Activated T-helper 17 cell treated with anti-CD3 and anti-CD28 coated beads, Interleukin-2, amount 50 U/mL, for 72 hours (primary cell): ENCODE measurements at regions not wholly inside any gene's neighbourhood (a gene's known extent, or its start where the extent isn't known, plus 50 kb on each side); places are given as distances from the start of the nearest gene placed in this dataset.
A peak's percentile ranks its signal among the peaks of the same experiment; 100 is the strongest.
"Not testable (repeated sequence)": the region's sequence is repeated elsewhere in the genome, so short reads cannot be mapped to it uniquely, and the experiment has no call there.

Experiments
- ATAC-seq: fragments of 150-1000 bp; cut with Tn5 transposase; replicated peaks from 2 replicates; pipeline ENCODE4 v1.10.0; 2021; ENCODE audit warnings: mild to moderate bottlenecking, moderate library complexity
- H3K27ac Mint-ChIP-seq: one replicate; pipeline ENCODE4 v1.8.0; 2022; ENCODE audit warnings: mixed read lengths
- H3K27me3 Mint-ChIP-seq: one replicate; pipeline ENCODE4 v1.8.0; 2022; ENCODE audit warnings: mixed read lengths
- H3K36me3 Mint-ChIP-seq: one replicate; pipeline ENCODE4 v1.8.0; 2022; ENCODE audit warnings: low read depth, mild to moderate bottlenecking, mixed read lengths
- H3K4me1 Mint-ChIP-seq: one replicate; pipeline ENCODE4 v1.8.0; 2022; ENCODE audit warnings: mixed read lengths
- H3K4me3 Mint-ChIP-seq: one replicate; pipeline ENCODE4 v1.8.0; 2022; ENCODE audit warnings: mild to moderate bottlenecking, mixed read lengths
- H3K9me3 Mint-ChIP-seq: one replicate; pipeline ENCODE4 v1.8.0; 2022; ENCODE audit warnings: mixed read lengths

- not testable (repeated sequence) for H3K4me1 Mint-ChIP-seq, ATAC-seq, H3K36me3 Mint-ChIP-seq, H3K27me3 Mint-ChIP-seq, H3K9me3 Mint-ChIP-seq, H3K4me3 Mint-ChIP-seq, H3K27ac Mint-ChIP-seq
These were observed 104.6 kb upstream of the ZNF658 start for GRCh38 chr9:66795723-66796503.

DNA sequence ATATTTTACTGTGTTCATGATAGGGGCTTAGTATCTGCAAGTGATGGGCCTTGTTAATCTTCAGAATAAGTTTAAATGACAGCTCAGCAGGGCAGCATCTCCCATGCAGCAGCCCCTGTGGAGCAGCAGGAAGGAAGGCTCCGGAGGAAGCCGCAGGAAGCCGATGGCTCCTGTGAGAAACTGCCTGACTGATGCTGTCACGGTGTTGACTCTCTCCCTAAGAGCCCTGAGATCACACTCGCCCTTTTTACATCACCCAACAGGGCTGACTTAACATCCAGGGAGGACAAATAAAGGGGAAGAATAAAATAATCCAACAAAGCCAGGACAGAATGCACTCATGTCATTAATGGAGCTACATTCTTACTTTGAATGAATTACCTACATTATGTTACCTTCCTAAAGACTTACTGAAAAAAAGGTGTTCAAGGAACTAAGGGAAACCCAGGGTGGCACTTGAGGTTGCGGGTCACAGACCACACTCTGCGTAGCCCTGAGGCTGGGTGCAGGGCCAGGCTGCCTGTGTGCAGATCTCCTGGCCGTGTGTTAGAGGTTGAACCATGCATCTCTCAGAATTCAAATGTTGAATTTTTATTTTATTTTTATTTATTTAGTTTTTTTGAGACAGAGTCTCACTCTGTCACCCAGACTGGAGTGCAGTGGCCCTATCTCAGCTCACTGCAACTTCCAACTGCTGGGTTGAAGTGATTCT, 102.5 kb upstream of the ZNF658 start:
- ATAC-seq, result peak; percentile 21
- not testable (repeated sequence) for H3K36me3 Mint-ChIP-seq, H3K27ac Mint-ChIP-seq, H3K4me1 Mint-ChIP-seq, H3K27me3 Mint-ChIP-seq, H3K9me3 Mint-ChIP-seq, H3K4me3 Mint-ChIP-seq

DNA sequence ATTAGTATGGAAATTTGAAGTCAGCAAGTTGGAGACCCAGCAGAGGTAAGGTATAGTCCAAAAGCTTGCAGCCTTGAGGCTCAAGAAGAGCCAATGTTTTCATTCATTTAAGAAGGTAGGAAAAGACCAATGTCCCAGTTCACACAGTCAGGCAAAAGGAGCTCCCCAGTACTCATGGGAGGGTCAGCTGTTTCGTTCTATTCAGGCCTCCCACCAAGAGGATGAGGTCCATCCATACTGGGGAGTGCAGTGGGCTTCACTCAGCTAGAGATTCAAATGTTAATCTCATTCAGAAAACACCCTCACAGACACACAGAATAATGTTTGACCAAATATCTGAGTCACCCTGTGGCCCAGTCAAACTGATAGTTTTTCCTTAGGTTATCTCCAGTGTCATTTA, 96.9 kb upstream of the ZNF658 start:
- H3K4me3 Mint-ChIP-seq, ATAC-seq, H3K27me3 Mint-ChIP-seq, H3K4me1 Mint-ChIP-seq, H3K9me3 Mint-ChIP-seq, H3K27ac Mint-ChIP-seq, H3K36me3 Mint-ChIP-seq: not testable (repeated sequence)

DNA sequence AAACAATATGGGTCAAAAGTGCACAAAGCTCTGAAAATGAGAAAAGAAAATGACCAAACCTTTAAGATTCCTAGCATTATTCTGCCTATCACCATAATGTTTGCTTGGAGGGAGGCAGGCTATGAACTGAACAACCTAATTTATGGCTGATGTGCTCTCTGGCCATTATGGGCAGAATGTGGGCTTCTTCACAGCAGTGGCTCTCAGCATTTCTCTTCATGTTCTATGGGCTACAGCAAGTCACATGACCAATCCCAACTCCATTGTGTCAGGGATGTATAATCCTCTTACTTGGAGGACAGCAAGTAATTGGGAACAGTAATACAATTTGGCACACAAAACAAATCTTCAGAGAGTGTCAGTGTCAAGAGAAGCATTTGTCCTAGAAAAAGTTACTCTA, 90.3 kb upstream of the ZNF658 start:
- H3K4me1 Mint-ChIP-seq, H3K27me3 Mint-ChIP-seq: not testable (repeated sequence)

DNA sequence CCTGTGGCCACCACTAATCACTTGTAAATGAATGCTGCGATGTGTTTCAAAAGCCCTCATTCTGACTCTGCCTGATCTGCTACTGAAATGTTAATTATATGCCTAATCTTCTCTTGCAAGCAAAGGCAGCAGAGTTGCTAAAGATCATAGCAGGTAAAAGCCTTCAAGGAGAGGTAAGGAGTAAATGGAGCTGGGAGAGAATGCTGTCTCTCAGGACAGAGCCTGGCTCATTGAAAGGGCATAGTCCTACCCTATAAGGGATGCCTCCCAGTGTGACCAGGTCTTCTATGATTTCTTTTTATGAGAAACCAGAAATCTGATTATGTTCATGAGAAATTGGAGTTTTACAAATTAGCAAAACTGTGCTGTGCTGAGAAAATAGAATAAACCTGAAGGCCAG, 88.2 kb upstream of the ZNF658 start:
- not testable (repeated sequence) for H3K27me3 Mint-ChIP-seq, H3K36me3 Mint-ChIP-seq, H3K4me3 Mint-ChIP-seq, H3K27ac Mint-ChIP-seq, ATAC-seq, H3K4me1 Mint-ChIP-seq, H3K9me3 Mint-ChIP-seq

More for the DNA sequence above, 90.3 kb upstream of the ZNF658 start:
- H3K36me3 Mint-ChIP-seq, H3K27ac Mint-ChIP-seq, ATAC-seq, H3K9me3 Mint-ChIP-seq, H3K4me3 Mint-ChIP-seq: not testable (repeated sequence)

- not testable (repeated sequence) for H3K36me3 Mint-ChIP-seq, H3K27me3 Mint-ChIP-seq, H3K4me1 Mint-ChIP-seq, H3K4me3 Mint-ChIP-seq, ATAC-seq, H3K27ac Mint-ChIP-seq, H3K9me3 Mint-ChIP-seq
These were observed 87.6 kb upstream of the ZNF658 start for GRCh38 chr9:66812967-66813366.

GRCh38 chr9:66814038-66814437, 86.5 kb upstream of the ZNF658 start:
- not testable (repeated sequence) for H3K27me3 Mint-ChIP-seq, H3K4me1 Mint-ChIP-seq, H3K27ac Mint-ChIP-seq, H3K9me3 Mint-ChIP-seq, H3K36me3 Mint-ChIP-seq, H3K4me3 Mint-ChIP-seq, ATAC-seq

DNA sequence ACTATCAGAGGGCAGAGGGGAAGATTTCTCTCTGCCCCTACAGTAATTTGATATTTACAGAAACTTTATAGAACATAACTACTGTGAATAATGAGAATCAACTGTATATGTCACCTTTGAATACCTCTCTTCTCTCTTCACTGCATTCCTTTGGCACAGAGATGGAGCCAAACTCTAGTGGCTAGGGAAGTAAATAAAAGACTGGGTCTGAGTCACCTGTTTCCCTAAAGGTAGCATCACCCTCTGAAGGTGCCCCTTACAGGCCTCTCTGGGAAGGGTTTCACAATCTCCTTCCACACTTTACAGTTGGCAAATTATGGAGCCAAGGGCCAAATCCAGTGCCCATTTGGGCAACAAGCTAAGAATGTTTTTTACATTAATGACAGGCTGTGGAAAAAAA, 81.0 kb upstream of the ZNF658 start:
- not testable (repeated sequence) for H3K4me3 Mint-ChIP-seq, H3K4me1 Mint-ChIP-seq, H3K27me3 Mint-ChIP-seq, H3K27ac Mint-ChIP-seq, H3K36me3 Mint-ChIP-seq, ATAC-seq, H3K9me3 Mint-ChIP-seq

DNA sequence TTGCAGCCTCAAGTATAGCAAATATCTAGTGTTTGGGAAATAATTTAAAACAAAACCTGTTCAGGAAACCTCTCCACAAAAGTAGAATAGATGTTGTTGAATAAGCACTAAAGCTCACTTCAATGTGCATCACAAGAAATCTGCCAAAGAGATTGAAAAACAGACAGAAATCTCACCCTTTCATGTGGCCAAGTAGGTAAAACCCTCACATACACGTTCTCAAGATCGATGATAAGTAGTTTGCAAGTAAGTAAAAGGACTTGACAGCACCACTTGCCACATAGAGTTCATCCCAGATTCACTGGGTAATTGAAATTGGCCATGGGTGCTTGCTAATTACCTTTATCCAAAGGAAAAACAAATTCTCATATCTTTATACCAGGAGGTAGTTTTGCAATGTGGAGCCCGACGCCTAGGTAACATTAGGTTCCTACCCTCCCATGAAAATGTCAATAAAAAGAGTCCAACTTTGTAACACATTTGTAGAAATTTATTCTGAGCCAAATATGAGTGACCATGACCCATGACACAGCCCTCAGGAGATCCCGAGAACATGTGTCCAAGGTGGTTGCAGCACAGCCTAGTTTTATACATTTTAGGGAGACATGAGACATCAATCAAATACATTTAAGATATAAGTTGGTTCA, 80.4 kb upstream of the ZNF658 start:
- H3K9me3 Mint-ChIP-seq, H3K4me1 Mint-ChIP-seq, H3K36me3 Mint-ChIP-seq, H3K4me3 Mint-ChIP-seq, ATAC-seq, H3K27me3 Mint-ChIP-seq, H3K27ac Mint-ChIP-seq: not testable (repeated sequence)

DNA sequence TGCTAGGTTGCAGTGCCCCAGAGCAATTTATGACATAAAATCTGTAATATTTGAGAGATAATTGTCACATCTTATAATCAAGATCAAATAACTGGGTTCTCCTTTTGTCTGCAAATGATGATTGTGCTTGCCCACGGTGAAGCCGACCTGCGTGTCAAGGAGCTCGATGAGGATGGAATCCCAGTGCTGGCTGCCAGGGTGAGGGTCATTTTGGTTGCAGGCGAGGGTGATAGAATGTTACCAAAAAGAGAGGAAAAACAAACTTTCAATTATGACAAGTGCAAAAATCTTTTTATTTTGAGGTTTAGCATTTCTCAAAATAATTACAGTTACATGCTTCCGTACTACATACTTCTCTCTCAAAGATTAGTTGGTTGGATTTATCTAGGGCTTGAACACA, 76.4 kb upstream of the ZNF658 start:
- H3K36me3 Mint-ChIP-seq, H3K27me3 Mint-ChIP-seq, ATAC-seq, H3K27ac Mint-ChIP-seq, H3K4me1 Mint-ChIP-seq, H3K4me3 Mint-ChIP-seq, H3K9me3 Mint-ChIP-seq: not testable (repeated sequence)

DNA sequence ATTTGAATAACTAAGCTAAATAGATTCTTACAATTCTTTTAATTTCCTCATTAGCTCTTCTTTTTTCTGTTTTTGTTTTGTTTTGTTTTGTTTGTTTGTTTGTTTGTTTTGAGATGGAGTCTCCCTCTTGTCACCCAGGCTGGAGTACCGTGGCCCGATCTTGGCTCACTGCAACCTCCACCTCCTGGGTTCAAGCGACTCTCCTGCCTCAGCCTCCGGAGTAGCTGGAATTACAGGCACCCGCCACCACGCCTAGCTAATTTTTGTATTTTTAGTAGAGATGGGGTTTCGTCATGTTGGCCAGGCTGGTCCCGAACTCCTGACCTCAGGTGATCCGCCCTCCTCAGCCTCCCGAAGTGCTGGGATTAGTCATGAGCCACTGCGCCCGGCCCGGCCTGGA, 70.7 kb upstream of the ZNF658 start:
- H3K4me1 Mint-ChIP-seq, H3K9me3 Mint-ChIP-seq, ATAC-seq, H3K36me3 Mint-ChIP-seq, H3K4me3 Mint-ChIP-seq, H3K27me3 Mint-ChIP-seq, H3K27ac Mint-ChIP-seq: not testable (repeated sequence)

GRCh38 chr9:66830777-66831497, 69.6 kb upstream of the ZNF658 start:
- not testable (repeated sequence) for H3K9me3 Mint-ChIP-seq, ATAC-seq, H3K4me3 Mint-ChIP-seq, H3K4me1 Mint-ChIP-seq, H3K36me3 Mint-ChIP-seq, H3K27me3 Mint-ChIP-seq, H3K27ac Mint-ChIP-seq

GRCh38 chr9:66832222-66832621, 68.3 kb upstream of the ZNF658 start:
- H3K4me3 Mint-ChIP-seq, H3K27ac Mint-ChIP-seq, H3K27me3 Mint-ChIP-seq, H3K36me3 Mint-ChIP-seq, H3K4me1 Mint-ChIP-seq, H3K9me3 Mint-ChIP-seq: not testable (repeated sequence)
- ATAC-seq, result peak; percentile 21

- peak; percentile 32 for ATAC-seq
- H3K4me1 Mint-ChIP-seq, H3K27me3 Mint-ChIP-seq, H3K4me3 Mint-ChIP-seq, H3K9me3 Mint-ChIP-seq, H3K36me3 Mint-ChIP-seq, H3K27ac Mint-ChIP-seq: not testable (repeated sequence)
These were observed 63.1 kb upstream of the ZNF658 start for GRCh38 chr9:66837242-66837937.
